Hepatocyte (in vitro differentiated cells): ENCODE measurements at regions not wholly inside any gene's neighbourhood (a gene's known extent, or its start where the extent isn't known, plus 50 kb on each side); places are given as distances from the start of the nearest gene placed in this dataset.

Source experiments
- EZH2 ChIP-seq: fragments of 200-600 bp; sonication (generic); IDR thresholded peaks from 2 replicates; pipeline ENCODE4 v1.6.1; 2016; ENCODE audit warnings: antibody characterized with exemption, mild to moderate bottlenecking, borderline replicate concordance
- TF ChIP-seq, protein P1 (sequence below): fragments of 200-600 bp; sonication (generic); IDR thresholded peaks from 2 replicates; pipeline ENCODE4 v1.5.1; 2016; ENCODE audit warnings: antibody characterized with exemption, mild to moderate bottlenecking; ENCODE audit not compliant: poor library complexity

- TF ChIP-seq, protein P1, sequence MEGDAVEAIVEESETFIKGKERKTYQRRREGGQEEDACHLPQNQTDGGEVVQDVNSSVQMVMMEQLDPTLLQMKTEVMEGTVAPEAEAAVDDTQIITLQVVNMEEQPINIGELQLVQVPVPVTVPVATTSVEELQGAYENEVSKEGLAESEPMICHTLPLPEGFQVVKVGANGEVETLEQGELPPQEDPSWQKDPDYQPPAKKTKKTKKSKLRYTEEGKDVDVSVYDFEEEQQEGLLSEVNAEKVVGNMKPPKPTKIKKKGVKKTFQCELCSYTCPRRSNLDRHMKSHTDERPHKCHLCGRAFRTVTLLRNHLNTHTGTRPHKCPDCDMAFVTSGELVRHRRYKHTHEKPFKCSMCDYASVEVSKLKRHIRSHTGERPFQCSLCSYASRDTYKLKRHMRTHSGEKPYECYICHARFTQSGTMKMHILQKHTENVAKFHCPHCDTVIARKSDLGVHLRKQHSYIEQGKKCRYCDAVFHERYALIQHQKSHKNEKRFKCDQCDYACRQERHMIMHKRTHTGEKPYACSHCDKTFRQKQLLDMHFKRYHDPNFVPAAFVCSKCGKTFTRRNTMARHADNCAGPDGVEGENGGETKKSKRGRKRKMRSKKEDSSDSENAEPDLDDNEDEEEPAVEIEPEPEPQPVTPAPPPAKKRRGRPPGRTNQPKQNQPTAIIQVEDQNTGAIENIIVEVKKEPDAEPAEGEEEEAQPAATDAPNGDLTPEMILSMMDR: no peak
- no peak for TF ChIP-seq EZH2
These were observed 54.5 kb upstream of the TGIF1 start for GRCh38 chr18:3395466-3395865.
